ENCODE measurements at regions not wholly inside any gene's neighbourhood (a gene's known extent, or its start where the extent isn't known, plus 50 kb on each side); places are given as distances from the start of the nearest gene placed in this dataset.
"Not testable (repeated sequence)": the region's sequence is repeated elsewhere in the genome, so short reads cannot be mapped to it uniquely, and the experiment has no call there.

- H3K27me3 Mint-ChIP-seq: no peaks in the 10 kb centered on the region
- H3K4me3 Mint-ChIP-seq: no peak overlapping the region
- DNase-seq (ENCODE audit: low spot score in 2 of 2) (no peak), ATAC-seq (ENCODE audit: low read depth) (no peak)
- H3K36me3 Mint-ChIP-seq: no peaks in the 10 kb centered on the region
- peaks cover 10% of the 10 kb centered on the region for H3K4me1 Mint-ChIP-seq
- H3K9me3 Mint-ChIP-seq: no peaks in the 10 kb centered on the region
- H3K27ac Mint-ChIP-seq: no peak overlapping the region
These were observed 199.2 kb upstream of the SULF2 start for GRCh38 chr20:47984437-47984836.

DNA sequence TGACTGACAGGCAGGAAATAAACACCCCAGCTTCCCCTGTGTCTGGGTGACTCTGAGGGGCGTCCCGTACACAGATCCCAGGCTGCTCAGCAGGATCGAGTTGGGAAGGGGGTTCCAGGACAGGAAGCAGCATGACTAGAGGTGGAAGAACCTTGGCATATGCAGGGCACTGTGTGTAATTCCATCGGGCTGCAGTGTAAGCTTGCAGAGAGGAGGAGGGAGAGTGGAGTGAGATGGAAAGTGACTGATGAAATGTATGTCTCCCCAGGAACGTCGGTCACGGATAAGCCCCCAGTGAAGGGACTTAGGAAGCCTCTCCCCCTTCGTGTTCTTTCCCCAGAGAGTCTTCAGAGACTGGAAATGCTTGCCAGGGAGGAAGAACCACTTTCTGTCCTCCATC lies 198.4 kb upstream of the SULF2 start:
- not testable (repeated sequence) for DNase-seq (ENCODE audit: low spot score in 2 of 2); H3K36me3 Mint-ChIP-seq; H3K4me3 Mint-ChIP-seq; H3K9me3 Mint-ChIP-seq; H3K27me3 Mint-ChIP-seq; ATAC-seq (ENCODE audit: low read depth)
- H3K4me1 Mint-ChIP-seq: peaks cover 10% of the 10 kb centered on the region
- peak overlapping the region; percentile 41 for H3K27ac Mint-ChIP-seq

DNA sequence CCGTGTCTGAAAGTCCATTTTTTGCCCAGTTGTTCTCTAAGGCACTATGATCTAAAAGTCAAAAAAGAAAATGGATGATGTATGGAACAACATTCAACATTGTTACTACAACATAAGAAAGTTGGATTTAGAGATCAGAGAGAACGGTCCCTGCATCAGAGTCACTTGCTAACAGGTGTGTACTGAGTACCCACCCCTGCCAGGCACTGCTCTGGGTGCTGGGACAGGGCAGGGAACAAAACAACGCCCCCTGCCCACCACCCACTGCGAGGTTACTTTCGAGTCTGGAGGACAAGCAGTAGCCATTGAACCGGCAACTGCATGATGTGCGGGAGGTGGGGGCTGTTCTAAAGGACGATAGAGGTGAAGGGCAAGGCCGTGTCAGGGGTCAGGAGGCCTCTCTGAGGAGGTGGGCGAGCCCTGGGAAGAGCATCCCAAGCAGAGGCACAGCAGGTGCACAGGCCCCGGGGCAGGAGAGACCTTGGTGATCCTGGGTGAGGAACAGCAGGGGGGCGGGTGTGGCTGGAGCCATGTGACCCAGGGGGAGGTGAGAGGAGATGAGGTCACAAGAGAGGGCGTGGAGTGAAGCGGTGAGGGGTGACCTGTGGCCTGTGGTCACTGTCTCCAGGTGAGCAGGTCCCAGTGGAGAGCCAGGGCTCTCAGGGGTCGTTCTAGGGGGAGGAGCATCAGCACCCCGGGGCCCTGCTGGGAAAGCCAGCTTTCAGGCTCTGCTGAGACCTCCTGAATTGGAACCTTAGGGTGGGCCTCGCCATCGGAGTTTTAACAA lies 197.5 kb upstream of the SULF2 start:
- Mint-ChIP-seq H3K27ac (peak overlapping the region; percentile 52), H3K36me3 (no peaks in the 10 kb centered on the region), H3K4me3 (peak overlapping the region; percentile 17), H3K9me3 (no peaks in the 10 kb centered on the region), H3K4me1 (peaks cover 10% of the 10 kb centered on the region), H3K27me3 (no peaks in the 10 kb centered on the region)
- DNase-seq (ENCODE audit: low spot score in 2 of 2) (peak in 1 of 2 donors; percentile 9), ATAC-seq (ENCODE audit: low read depth) (peak; percentile 90)

- Mint-ChIP-seq H3K4me3 (no peak overlapping the region), H3K4me1 (peaks cover 11% of the 10 kb centered on the region), H3K9me3 (no peaks in the 10 kb centered on the region), H3K27me3 (no peaks in the 10 kb centered on the region), H3K27ac (no peak overlapping the region), H3K36me3 (no peaks in the 10 kb centered on the region)
- DNase-seq (ENCODE audit: low spot score in 2 of 2) (no peak), ATAC-seq (ENCODE audit: low read depth) (no peak)
These were observed 195.9 kb upstream of the SULF2 start for GRCh38 chr20:47981222-47981621.

- Mint-ChIP-seq H3K36me3 (no peaks in the 10 kb centered on the region), H3K4me1 (peaks cover 16% of the 10 kb centered on the region), H3K9me3 (no peaks in the 10 kb centered on the region), H3K27me3 (no peaks in the 10 kb centered on the region), H3K27ac (no peak overlapping the region), H3K4me3 (no peak overlapping the region)
- ATAC-seq (ENCODE audit: low read depth) (no peak), DNase-seq (ENCODE audit: low spot score in 2 of 2) (no peak)
These were observed 195.3 kb upstream of the SULF2 start for GRCh38 chr20:47980336-47981177.

GRCh38 chr20:47979361-47980095 lies 194.2 kb upstream of the SULF2 start:
- not testable (repeated sequence) for H3K27ac Mint-ChIP-seq; H3K4me3 Mint-ChIP-seq; H3K36me3 Mint-ChIP-seq; DNase-seq (ENCODE audit: low spot score in 2 of 2); ATAC-seq (ENCODE audit: low read depth); H3K27me3 Mint-ChIP-seq; H3K9me3 Mint-ChIP-seq
- peaks cover 22% of the 10 kb centered on the region for H3K4me1 Mint-ChIP-seq

GRCh38 chr20:47978428-47979120 lies 193.3 kb upstream of the SULF2 start:
- not testable (repeated sequence) for DNase-seq (ENCODE audit: low spot score in 2 of 2); H3K9me3 Mint-ChIP-seq; H3K36me3 Mint-ChIP-seq; H3K27me3 Mint-ChIP-seq; ATAC-seq (ENCODE audit: low read depth); H3K27ac Mint-ChIP-seq; H3K4me3 Mint-ChIP-seq
- peaks cover 24% of the 10 kb centered on the region for H3K4me1 Mint-ChIP-seq

DNA sequence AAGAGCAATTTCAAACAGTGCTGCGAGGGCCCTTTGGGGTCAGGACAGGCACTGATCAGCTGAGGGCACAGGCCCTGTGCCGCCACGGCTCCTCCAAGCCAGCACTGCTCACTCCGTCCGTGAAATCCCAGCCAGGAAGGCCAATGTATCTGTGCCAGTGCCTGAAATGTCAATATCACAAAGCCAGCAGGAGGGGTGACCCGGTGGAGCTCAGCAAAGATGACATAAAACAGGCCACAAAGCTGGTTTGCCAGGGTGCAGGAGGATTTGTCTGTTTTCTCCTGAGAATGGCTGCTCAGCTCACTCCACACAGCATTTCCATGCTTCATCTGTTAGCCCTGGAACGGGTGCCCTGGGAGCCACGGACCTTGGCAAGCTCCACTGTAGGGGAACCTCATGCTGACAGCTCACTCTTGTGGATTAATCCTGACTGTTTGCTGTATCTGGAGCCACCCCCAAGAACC lies 192.5 kb upstream of the SULF2 start:
- ATAC-seq (ENCODE audit: low read depth); H3K9me3 Mint-ChIP-seq; H3K36me3 Mint-ChIP-seq; H3K4me3 Mint-ChIP-seq; DNase-seq (ENCODE audit: low spot score in 2 of 2); H3K27me3 Mint-ChIP-seq; H3K27ac Mint-ChIP-seq: not testable (repeated sequence)
- H3K4me1 Mint-ChIP-seq: peaks cover 20% of the 10 kb centered on the region

GRCh38 chr20:47977017-47977788 lies 191.9 kb upstream of the SULF2 start:
- not testable (repeated sequence) for H3K27ac Mint-ChIP-seq; ATAC-seq (ENCODE audit: low read depth)
- H3K4me1 Mint-ChIP-seq: peaks cover 18% of the 10 kb centered on the region

DNA sequence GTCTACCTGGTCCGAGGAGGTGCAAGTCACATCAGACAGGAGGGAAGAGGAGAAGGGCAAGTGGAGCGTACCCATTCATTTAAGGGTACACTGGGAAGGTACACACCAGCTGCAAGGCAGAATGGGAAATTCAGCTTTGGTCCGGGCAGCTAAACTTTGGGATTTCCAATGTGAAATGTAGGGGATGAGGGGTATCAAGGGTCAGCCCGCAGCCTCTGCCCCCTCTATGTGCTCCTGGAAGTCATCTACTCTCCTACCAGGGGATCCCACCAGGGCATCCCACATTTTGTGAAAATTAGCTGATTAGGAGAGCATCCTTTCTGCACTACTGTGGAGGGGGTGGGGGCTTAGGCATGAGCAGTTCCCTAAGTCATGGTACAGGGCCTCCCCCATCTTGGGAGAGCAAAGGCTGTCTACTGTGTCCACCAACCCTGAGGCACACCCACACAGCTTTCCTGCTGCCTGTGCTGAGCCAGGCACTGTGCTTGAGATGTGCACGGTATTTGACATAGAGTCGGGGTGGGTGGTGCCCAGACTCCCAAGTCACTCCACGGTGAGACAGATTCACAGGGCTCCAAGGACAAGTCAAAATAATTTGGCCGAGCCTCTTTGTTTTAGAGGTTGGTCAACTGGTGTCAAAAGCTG lies 189.1 kb upstream of the SULF2 start:
- H3K9me3 Mint-ChIP-seq: no peaks in the 10 kb centered on the region
- H3K4me1 Mint-ChIP-seq: peaks cover 24% of the 10 kb centered on the region
- no peak overlapping the region for H3K4me3 Mint-ChIP-seq
- H3K27me3 Mint-ChIP-seq: no peaks in the 10 kb centered on the region
- DNase-seq (ENCODE audit: low spot score in 2 of 2) (no peak), ATAC-seq (ENCODE audit: low read depth) (no peak)
- H3K27ac Mint-ChIP-seq: no peak overlapping the region
- H3K36me3 Mint-ChIP-seq: no peaks in the 10 kb centered on the region

More at GRCh38 chr20:47977017-47977788, 191.9 kb upstream of the SULF2 start:
- H3K4me3 Mint-ChIP-seq; H3K36me3 Mint-ChIP-seq; H3K9me3 Mint-ChIP-seq; DNase-seq (ENCODE audit: low spot score in 2 of 2); H3K27me3 Mint-ChIP-seq: not testable (repeated sequence)

GRCh38 chr20:47973519-47974233 lies 188.4 kb upstream of the SULF2 start:
- no peaks in the 10 kb centered on the region for H3K9me3 Mint-ChIP-seq
- no peak for DNase-seq (ENCODE audit: low spot score in 2 of 2)
- no peaks in the 10 kb centered on the region for H3K36me3 Mint-ChIP-seq
- no peak overlapping the region for H3K27ac Mint-ChIP-seq
- ATAC-seq (ENCODE audit: low read depth): no peak
- no peak overlapping the region for H3K4me3 Mint-ChIP-seq
- no peaks in the 10 kb centered on the region for H3K27me3 Mint-ChIP-seq
- H3K4me1 Mint-ChIP-seq: peaks cover 24% of the 10 kb centered on the region

DNA sequence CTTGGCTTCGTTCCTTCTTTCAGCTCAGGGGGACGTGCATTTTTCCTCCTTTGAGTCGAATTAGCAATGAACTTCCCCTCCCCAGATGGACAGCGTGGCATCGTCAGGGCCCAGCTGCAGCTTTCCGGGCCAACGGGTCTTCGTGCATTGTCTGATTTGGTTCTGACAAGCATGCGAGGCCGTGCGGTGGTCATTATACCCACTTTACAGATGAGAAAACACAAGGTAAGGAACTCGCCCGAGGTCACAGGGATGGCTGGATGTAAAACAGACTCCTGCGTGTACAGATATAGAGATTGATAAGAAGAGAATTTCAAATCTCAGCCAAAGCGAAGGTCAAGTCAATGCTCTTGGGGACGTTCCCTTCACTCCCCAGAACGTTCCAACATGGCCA lies 187.6 kb upstream of the SULF2 start:
- Mint-ChIP-seq H3K9me3 (no peaks in the 10 kb centered on the region), H3K27ac (no peak overlapping the region), H3K27me3 (no peaks in the 10 kb centered on the region), H3K4me3 (no peak overlapping the region), H3K36me3 (no peaks in the 10 kb centered on the region), H3K4me1 (peaks cover 24% of the 10 kb centered on the region)
- no peak for ATAC-seq (ENCODE audit: low read depth)
- DNase-seq (ENCODE audit: low spot score in 2 of 2): no peak

All from memory B cell (primary cell).